Epithelial cell of proximal tubule (primary cell): ENCODE measurements at regions not wholly inside any gene's neighbourhood (a gene's known extent, or its start where the extent isn't known, plus 50 kb on each side); places are given as distances from the start of the nearest gene placed in this dataset.
"Not testable (repeated sequence)": the region's sequence is repeated elsewhere in the genome, so short reads cannot be mapped to it uniquely, and the experiment has no call there.

Source experiments
- DNase-seq: peaks from one replicate; pipeline ENCODE4 v3.0.0-alpha.2; 2011; ENCODE audit warnings: low read depth
- H3K4me3 ChIP-seq: 2 replicates; pipeline ENCODE4 v1.5.1; 2011; ENCODE audit warnings: low read depth, mild to moderate bottlenecking, low read length
- TF ChIP-seq, protein P1 (sequence below): conservative IDR thresholded peaks from 2 replicates; pipeline ENCODE4 v1.5.1; 2012; ENCODE audit warnings: low read depth, mild to moderate bottlenecking, low read length

DNA sequence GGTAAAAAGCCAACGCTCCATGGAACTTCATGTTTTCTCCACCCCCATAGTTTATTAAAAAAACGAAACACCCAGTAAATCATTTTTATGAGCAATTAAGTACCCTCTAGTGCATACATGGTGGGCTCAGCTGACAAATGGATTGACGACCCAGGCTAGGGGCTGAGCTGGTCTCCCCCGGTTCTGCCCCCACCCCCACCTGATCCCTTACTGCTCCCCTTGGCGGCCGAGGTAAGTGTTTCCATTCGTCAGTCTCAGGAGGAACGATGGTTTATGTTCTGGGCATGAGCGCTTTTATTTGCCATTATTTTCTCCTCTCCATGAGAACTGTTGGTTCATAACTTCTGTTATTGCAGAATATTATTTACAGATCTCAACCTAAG lies 233.9 kb upstream of the C1orf174 start:
- H3K4me3 ChIP-seq, result no peak overlapping the region
- no peak for DNase-seq
- TF ChIP-seq, protein P1, sequence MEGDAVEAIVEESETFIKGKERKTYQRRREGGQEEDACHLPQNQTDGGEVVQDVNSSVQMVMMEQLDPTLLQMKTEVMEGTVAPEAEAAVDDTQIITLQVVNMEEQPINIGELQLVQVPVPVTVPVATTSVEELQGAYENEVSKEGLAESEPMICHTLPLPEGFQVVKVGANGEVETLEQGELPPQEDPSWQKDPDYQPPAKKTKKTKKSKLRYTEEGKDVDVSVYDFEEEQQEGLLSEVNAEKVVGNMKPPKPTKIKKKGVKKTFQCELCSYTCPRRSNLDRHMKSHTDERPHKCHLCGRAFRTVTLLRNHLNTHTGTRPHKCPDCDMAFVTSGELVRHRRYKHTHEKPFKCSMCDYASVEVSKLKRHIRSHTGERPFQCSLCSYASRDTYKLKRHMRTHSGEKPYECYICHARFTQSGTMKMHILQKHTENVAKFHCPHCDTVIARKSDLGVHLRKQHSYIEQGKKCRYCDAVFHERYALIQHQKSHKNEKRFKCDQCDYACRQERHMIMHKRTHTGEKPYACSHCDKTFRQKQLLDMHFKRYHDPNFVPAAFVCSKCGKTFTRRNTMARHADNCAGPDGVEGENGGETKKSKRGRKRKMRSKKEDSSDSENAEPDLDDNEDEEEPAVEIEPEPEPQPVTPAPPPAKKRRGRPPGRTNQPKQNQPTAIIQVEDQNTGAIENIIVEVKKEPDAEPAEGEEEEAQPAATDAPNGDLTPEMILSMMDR, result no peak

DNA sequence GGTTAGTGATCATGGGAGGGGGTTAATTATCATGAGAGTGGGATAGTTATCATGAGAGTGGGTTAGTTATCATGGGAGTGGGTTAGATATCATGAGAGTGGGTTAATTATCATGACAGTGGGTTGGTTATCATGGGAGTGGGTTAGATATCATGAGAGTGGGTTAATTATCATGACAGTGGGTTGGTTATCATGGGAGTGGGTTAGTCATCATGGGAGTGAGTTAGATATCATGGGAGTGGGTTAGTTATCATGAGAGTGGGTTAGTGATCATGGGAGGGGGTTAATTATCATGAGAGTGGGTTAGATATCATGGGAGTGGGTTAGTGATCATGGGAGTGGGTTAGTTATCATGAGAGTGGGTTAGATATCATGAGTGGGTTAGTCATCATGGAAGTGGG lies 235.8 kb upstream of the C1orf174 start:
- not testable (repeated sequence) for DNase-seq

DNA sequence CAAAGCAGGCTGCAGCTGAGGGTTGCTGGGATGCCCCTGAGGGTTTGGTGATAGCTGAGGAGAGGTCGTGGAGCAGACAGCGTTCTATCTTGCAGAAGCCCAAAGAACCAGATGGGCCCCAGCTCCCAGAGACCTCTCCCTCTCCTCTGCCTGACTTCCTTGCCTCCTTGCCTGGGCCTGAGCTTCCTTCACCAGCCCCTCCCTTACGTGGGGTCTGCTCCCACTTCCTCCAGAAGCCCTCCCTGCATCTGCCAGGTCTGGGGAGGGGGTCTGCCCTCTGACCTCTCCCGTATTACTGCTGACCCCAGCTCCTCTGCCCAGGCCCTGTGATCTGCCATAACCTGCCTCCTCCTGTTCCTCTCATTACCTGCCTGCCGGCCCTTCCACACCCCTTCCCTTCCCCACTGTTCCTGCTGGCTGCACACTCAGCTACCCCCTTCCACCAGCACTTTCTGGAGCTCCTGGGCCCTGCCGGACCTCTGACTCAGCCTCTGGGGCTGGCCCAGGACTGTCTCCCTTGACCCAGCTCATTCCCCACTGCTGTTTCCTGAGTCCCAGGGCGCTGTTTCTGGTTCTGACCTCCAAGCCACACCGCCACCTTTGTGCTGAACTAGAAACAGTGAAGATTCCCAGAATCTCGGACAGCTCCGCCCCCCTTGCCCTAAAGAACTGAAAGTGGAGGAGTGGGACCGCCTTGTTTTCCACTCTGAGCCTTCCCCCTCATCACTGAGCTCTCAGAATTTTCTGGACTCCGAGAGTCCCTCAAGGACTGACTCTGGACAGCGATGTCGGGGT lies 237.7 kb upstream of the C1orf174 start:
- TF ChIP-seq, protein P1, result no peak
- H3K4me3 ChIP-seq, result no peak overlapping the region
- DNase-seq, result no peak

More for the DNA sequence above, 235.8 kb upstream of the C1orf174 start:
- not testable (repeated sequence) for H3K4me3 ChIP-seq

DNA sequence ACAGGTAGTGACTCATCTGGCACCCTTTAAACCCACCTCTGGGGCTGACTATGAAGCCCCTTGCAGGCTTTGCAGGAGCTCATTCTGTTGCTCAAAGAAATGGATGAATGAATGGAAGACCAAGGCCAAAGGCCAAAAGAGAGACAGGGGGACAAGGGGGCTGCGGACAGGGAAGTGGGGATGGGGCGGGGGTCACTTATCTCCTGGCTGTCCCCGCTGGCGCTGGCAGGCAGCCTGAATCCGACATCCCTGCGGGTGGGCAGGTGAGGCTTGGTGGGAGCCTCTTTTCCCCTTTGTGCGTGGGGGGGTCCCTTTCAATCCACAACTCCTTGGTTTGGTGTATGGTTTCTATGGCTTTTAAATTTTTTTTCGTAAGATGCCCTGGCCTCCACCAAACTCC lies 239.6 kb upstream of the C1orf174 start:
- TF ChIP-seq, protein P1, result no peak
- DNase-seq, result no peak
- no peak overlapping the region for H3K4me3 ChIP-seq

DNA sequence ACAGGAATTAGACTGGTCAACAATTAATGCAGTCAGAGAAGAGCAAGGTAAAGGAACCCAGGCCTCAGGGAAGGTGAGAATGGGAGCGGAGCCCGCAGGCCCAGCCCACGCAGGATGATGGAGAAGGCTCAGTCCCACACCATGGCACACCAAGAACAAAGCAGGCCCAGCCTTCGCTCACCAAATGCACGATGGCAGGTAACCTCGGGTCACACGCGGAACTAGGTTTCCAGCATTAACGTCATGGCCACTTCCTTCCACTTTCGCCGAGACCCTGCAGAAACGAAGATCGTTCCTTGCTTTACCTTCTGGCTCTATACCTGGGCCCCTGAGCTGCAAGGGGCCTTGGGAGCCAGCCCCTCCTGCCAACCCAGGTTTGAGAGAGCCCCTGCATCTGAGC lies 240.2 kb upstream of the C1orf174 start:
- TF ChIP-seq, protein P1, result no peak
- H3K4me3 ChIP-seq, result no peak overlapping the region
- no peak for DNase-seq

- H3K4me3 ChIP-seq, result no peak overlapping the region
- DNase-seq, result no peak
- TF ChIP-seq, protein P1, result no peak
These were observed 240.7 kb upstream of the C1orf174 start for GRCh38 chr1:4140821-4141220.

DNA sequence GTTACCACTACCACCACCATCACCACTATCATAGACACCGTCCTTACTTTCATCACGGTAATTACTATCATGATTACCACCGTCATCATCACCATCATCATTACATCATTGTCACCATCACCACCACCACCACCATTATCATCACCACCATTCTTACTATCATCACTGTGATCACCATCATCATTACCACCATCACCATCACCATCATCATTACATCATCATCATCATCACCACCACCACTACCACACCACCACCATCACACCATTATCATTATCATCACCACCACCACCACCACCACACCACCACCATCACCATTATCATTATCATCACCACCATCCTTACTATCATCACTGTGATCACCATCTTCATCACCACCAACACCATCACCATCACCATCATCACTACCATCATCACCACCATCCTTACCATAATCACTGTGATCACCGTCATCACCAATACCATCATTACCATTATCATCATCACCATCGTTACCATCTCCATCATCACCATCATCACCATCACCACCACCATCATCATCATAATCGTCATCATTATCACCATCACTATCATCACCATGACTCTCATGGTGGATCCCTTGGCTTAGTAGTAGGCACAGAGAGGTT lies 244.4 kb upstream of the C1orf174 start:
- DNase-seq, result no peak
- H3K4me3 ChIP-seq, result no peak overlapping the region
- TF ChIP-seq, protein P1, result no peak
